Neuron (in vitro differentiated cells): ENCODE measurements at regions not wholly inside any gene's neighbourhood (a gene's known extent, or its start where the extent isn't known, plus 50 kb on each side); places are given as distances from the start of the nearest gene placed in this dataset.

Experiments
- H2AFZ ChIP-seq: one replicate; pipeline ENCODE4 v1.6.1; 2013; ENCODE audit warnings: low read depth, mild to moderate bottlenecking, inconsistent platforms, low read length, moderate library complexity
- H3K27me3 ChIP-seq: one replicate; pipeline ENCODE4 v1.6.1; 2013; ENCODE audit warnings: low read length; ENCODE audit not compliant: insufficient read depth
- H3K36me3 ChIP-seq: one replicate; pipeline ENCODE4 v1.6.1; 2013; ENCODE audit warnings: low read length; ENCODE audit not compliant: insufficient read depth
- H3K4me1 ChIP-seq: one replicate; pipeline ENCODE4 v1.6.1; 2013; ENCODE audit warnings: low read length; ENCODE audit not compliant: insufficient read depth
- H3K4me3 ChIP-seq: 2 replicates; pipeline ENCODE4 v1.5.1; 2013; ENCODE audit warnings: mild to moderate bottlenecking, low read length, moderate library complexity
- H3K9me3 ChIP-seq: one replicate; pipeline ENCODE4 v1.6.1; 2013; ENCODE audit warnings: low read length

- no peak overlapping the region for H3K4me3 ChIP-seq
- no peaks in the 10 kb centered on the region for H3K4me1 ChIP-seq
- no peak overlapping the region for H2AFZ ChIP-seq
- H3K9me3 ChIP-seq: no peaks in the 10 kb centered on the region
- H3K36me3 ChIP-seq: no peaks in the 10 kb centered on the region
- no peaks in the 10 kb centered on the region for H3K27me3 ChIP-seq
Observed at GRCh38 chr1:14531519-14531918, 67.0 kb upstream of the KAZN start.

DNA sequence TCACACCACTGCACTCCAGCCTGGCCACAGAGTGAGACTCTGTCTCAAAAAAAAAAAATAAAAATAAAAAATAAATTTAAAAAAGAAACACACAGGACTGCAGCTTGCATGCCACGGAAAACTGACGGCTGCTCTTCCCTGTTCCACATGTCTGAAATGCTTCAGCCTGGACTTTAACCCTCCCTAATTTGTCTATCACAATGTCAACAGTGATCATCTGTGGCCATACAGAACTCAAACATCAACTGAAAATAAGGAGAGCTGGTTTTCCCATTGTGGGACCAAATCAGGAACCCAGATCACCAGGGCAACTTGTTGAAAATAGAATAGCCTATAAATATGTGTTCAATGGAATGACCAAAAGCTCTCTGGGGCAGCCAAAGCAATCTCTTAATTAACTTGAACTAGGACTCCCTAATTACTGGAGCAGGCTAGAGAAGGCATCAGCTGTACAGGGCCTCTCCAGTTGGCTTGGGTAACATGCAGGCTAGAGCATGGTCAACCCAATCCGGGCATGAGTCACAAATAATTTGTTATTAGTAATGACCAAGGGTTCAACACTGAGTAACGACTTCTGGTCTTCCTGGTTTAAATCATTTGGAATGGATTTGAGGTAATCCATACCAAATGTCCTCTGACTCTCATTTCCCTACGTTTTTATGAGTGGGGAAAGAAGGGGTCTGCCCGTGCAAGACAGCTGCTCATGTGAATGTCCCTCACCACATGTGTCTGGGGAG lies 62.7 kb upstream of the KAZN start:
- Histone ChIP-seq H3K4me3 (no peak overlapping the region), H3K4me1 (peaks cover 23% of the 10 kb centered on the region), H3K9me3 (peaks cover 2% of the 10 kb centered on the region), H2AFZ (no peak overlapping the region), H3K27me3 (no peaks in the 10 kb centered on the region), H3K36me3 (no peaks in the 10 kb centered on the region)

- Histone ChIP-seq H3K9me3 (peaks cover 2% of the 10 kb centered on the region), H3K27me3 (no peaks in the 10 kb centered on the region), H3K4me1 (peaks cover 44% of the 10 kb centered on the region), H3K4me3 (no peak overlapping the region), H2AFZ (no peak overlapping the region), H3K36me3 (no peaks in the 10 kb centered on the region)
Observed at GRCh38 chr1:14538335-14538734, 60.1 kb upstream of the KAZN start.

DNA sequence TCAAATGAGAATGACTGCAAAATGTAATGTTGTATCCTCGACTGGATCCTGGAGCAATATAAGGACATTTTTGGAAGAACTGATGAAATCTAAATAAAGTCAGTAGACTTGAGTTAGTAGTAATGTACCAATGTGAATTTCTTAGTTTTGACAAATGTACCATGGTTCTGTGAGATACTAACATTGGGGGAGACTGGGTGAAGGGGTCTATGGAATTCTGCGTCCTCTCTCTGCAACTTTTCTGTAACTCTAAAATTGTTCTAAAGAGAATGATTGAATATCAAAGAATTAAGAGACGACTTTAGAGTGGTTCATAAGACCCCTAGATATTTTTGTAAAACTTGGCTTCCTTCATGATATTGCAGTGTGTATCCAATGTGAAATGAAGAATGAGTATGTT lies 59.2 kb upstream of the KAZN start:
- H3K4me3 ChIP-seq: no peak overlapping the region
- no peaks in the 10 kb centered on the region for H3K27me3 ChIP-seq
- H3K4me1 ChIP-seq: peaks cover 45% of the 10 kb centered on the region
- H2AFZ ChIP-seq: no peak overlapping the region
- H3K36me3 ChIP-seq: no peaks in the 10 kb centered on the region
- peaks cover 2% of the 10 kb centered on the region for H3K9me3 ChIP-seq

DNA sequence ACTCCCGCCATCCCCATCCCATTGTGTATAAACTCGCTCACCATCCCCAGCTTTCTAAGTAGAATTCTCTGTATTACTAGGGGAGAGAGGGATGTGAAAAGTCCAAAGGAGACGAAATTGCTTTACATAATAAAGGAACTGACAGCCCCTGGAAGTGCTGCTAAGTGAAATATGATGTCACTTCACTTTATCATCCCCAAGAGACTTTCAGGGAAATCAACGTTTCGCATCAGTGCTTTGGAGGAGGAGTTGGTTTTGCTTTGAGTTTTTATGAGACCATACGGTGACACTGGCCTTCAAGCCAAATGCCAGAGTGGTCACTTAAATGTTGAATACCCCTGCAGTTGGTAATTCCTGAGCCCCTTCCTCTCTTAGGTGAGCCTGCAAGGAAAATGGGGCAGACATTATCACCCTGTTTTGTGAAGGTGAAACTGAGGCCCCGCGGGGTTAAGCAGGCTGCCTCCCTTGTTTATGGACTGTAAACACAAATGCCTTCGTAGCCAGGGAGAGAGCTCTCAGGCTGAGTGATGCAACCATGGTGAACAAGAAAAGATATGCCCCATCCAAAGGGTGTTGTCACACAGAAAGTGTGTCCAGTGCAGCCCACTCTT lies 58.4 kb upstream of the KAZN start:
- peaks cover 47% of the 10 kb centered on the region for H3K4me1 ChIP-seq
- H3K4me3 ChIP-seq: peak overlapping the region; percentile 1
- no peaks in the 10 kb centered on the region for H3K27me3 ChIP-seq
- H3K9me3 ChIP-seq: peaks cover 2% of the 10 kb centered on the region
- H3K36me3 ChIP-seq: no peaks in the 10 kb centered on the region
- peak overlapping the region; percentile 6 for H2AFZ ChIP-seq

GRCh38 chr1:14541348-14541747 lies 57.1 kb upstream of the KAZN start:
- H3K4me3 ChIP-seq: no peak overlapping the region
- H3K36me3 ChIP-seq: no peaks in the 10 kb centered on the region
- peaks cover 5% of the 10 kb centered on the region for H3K9me3 ChIP-seq
- H2AFZ ChIP-seq: no peak overlapping the region
- H3K4me1 ChIP-seq: peaks cover 47% of the 10 kb centered on the region
- H3K27me3 ChIP-seq: no peaks in the 10 kb centered on the region

DNA sequence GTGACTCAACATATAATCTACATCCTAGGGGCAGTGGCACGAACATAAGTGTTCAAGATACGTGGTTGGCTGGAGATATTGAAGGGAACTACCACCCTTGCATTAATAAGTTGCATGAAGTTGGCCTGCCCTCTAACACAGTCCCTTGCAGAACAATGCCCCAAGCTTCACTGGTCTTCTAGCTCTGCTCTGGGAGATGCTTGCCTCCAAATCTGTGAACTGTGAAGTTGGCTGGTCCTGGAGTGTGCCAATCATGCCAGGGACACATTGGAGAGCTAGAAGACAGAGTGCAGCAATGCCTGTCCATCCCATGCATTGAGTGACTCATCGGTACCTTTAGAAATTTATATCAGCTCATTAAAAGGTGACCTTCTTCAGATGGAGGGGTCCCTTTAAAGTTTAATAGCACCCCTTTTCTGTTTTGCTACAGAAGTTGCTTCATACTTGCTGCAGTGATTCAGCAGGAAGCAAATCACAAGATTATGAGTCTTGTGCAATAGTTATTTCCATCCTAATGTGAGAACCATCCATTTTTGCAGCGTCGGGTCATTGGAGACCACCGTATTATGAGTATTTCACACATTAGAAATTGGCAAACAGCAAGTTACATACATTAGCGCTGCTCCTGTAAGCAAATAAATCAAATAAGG lies 55.2 kb upstream of the KAZN start:
- no peaks in the 10 kb centered on the region for H3K36me3 ChIP-seq
- peaks cover 3% of the 10 kb centered on the region for H3K9me3 ChIP-seq
- H3K4me3 ChIP-seq: no peak overlapping the region
- no peaks in the 10 kb centered on the region for H3K27me3 ChIP-seq
- H3K4me1 ChIP-seq: peaks cover 47% of the 10 kb centered on the region
- no peak overlapping the region for H2AFZ ChIP-seq

DNA sequence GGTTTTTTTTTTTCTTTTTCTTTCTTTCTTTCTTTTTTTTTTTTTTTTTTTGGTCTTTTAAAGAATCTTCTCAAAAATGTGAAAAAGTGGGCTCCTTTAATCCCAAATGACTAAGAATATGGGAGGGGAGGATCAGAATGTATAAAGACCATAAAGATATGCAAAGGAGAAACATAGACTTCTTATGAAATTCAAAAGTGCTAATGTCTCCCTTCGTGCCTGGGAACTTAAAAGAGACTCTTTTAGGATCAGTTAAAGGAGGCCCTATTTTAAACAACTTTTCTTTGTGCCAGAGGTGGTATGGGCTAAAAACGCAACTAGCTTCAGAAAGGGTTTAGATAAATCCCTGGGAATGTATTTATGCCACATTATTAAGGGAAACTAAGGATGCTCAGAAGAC lies 54.2 kb upstream of the KAZN start:
- no peak overlapping the region for H3K4me3 ChIP-seq
- no peaks in the 10 kb centered on the region for H3K27me3 ChIP-seq
- H2AFZ ChIP-seq: no peak overlapping the region
- H3K4me1 ChIP-seq: peaks cover 39% of the 10 kb centered on the region
- no peaks in the 10 kb centered on the region for H3K36me3 ChIP-seq
- H3K9me3 ChIP-seq: peaks cover 3% of the 10 kb centered on the region

DNA sequence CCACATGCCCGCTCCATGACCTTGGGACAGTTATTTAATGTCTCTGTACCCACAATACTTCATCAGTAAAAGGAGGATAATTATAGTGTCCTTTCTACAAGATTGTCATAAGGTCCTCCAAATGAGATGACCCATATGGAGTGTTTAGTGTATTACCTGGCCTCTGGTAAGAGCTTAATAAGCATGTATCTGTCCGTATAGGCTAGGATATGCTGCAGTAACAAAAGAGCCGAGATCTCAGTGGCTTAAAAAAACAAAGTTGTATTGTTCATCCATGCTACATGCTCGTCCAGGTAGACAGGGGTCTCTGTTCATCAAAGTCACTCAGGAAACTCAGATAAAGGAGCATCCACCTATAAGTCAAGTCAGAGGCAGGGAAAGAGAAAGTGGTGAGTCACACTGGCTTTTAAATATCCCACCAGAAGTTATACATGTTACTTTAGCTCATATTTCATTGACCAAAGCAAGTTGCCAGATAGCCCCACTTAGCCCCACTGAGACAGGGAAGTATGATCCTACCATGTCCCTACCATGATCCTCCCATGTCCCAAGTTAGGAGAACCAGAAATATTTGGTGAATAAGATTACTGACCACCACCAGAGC lies 53.0 kb upstream of the KAZN start:
- H3K36me3 ChIP-seq: no peaks in the 10 kb centered on the region
- peaks cover 3% of the 10 kb centered on the region for H3K9me3 ChIP-seq
- H3K4me1 ChIP-seq: peaks cover 27% of the 10 kb centered on the region
- H3K27me3 ChIP-seq: no peaks in the 10 kb centered on the region
- H3K4me3 ChIP-seq: no peak overlapping the region
- H2AFZ ChIP-seq: no peak overlapping the region

- H3K36me3 ChIP-seq: no peaks in the 10 kb centered on the region
- no peaks in the 10 kb centered on the region for H3K27me3 ChIP-seq
- H2AFZ ChIP-seq: no peak overlapping the region
- no peak overlapping the region for H3K4me3 ChIP-seq
- peaks cover 18% of the 10 kb centered on the region for H3K4me1 ChIP-seq
- H3K9me3 ChIP-seq: peaks cover 3% of the 10 kb centered on the region
Observed at GRCh38 chr1:14546416-14546815, 52.1 kb upstream of the KAZN start.
